Stimulated activated CD8-positive, alpha-beta memory T cell treated with anti-CD3 and anti-CD28 coated beads, Interleukin-2, amount 100 ng/mL, for 48 hours (primary cell): ENCODE measurements at regions not wholly inside any gene's neighbourhood (a gene's known extent, or its start where the extent isn't known, plus 50 kb on each side); places are given as distances from the start of the nearest gene placed in this dataset.

Experiments
- DNase-seq, 2 donors: peaks; one replicate each; pipeline ENCODE4 v3.0.0-alpha.2; 2020; ENCODE audit warnings: low read depth in 2 of 2

DNA sequence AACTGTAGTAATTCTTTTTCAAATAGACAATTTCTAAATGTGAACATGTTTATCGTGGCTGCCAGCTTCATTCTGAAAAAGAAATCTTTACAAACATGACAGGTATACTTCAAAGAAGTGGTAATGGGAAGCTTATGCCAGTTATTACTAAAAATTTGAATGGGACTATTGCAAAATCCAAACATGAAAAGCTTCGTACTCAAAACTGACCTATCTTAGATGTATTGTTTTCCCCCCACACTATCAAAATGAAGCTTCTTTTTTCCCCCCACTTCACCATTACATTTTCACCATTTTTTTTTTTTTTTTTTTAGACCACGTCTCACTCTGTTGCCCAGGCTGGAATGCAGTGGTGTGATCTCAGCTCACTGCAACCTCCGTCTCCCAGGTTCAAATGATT is 50.4 kb upstream of the SERTAD2 start:
- DNase-seq = no peak

DNA sequence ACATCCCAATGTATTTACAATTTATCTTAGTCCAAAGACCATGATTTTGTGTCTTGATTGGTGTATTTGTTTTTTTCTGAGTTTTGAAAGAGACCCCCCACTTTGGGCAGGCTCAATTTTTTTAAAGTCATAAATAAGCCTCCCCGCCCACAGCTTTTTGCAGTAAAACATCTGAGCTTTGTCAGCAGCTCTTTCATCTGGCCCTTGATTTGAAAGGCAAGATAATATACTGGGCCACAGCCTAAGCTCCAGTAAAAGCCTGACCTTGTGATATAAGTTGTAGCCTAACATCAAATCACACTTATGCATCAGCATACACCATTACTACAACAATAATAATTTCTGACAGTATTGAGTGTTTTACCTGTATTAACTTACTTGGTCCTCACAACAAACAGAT is 51.3 kb upstream of the SERTAD2 start:
- DNase-seq = no peak

DNA sequence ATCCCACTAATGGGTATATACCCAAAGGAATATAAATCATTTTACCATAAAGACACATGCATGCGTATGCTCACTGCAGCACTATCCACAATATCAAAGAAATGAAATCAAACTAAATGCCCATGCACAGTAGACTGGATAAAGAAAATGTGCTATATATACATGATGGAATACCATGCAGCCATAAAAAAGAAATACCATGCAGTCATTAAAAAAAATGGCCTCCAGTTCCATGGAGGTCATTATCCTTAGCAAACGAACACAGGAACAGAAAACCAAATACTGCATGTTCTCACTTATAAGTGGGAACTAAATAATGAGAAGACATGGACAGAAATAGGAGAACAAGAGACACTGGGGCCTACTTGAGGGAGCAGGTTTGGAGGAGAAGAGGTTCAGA is 53.6 kb upstream of the SERTAD2 start:
- no peak for DNase-seq

DNA sequence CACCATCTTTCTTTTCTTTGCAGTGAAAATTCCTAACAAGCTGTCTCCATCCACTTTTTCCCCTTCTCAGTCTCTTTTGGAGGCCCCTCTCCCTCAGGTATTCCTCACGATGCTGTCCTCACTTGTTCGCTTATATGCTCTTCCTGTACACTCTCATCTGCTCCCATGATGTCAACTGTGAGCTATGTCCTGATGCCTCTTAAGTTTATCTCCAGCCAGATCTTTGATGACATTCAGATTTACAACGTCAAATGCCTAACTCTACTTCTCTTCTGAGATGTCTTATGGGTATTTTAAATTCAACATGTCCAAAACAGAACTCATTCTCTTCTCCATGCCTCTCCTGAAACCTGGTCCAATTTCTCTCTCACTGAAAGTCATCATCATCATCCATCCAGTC is 55.1 kb upstream of the SERTAD2 start:
- DNase-seq = no peak

DNA sequence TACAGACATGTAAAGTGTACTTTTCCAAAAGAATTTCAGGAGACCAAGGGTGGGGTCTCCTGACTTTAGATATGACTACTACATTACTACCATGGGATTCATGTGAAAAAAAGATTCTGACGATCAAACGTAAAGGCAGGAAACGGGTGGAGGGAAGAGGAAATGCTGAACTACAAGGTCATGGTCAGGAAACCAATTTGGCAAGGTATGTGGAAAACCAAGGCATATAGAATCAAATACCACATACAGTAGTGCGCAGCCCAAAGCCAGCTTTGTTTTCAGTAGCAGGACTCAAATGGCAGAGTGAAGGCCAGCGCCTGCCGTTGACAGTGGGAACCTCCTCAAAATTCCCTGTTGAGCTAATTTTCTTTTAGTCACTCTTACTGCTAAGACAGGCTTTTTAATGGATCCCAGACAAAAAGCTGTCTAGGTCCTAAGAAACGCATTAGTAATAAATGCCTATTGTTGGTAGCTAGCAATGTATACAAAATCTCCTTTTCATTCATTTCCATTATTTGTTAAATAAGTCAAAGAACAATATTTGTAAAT is 57.6 kb upstream of the SERTAD2 start:
- no peak for DNase-seq

DNA sequence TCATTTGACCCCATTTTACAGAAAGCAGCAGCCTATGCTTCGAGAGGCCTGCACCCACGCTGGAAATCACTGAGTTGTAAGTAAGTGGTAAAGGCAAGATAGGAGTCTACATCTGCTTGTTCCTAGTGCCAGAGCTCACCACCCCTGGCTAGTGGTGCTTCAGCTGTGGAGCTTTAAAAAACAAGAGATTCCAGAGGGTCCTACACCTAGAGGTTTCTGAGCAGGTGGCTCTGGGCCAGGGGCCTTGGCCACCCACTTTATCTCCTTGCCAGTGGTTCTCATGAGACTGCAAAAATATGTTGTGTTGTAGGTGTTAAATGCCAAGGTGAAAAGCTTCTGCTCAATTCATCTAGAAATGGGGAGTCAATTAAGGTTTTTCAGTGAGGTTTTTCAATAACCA is 60.0 kb upstream of the SERTAD2 start:
- no peak for DNase-seq

DNA sequence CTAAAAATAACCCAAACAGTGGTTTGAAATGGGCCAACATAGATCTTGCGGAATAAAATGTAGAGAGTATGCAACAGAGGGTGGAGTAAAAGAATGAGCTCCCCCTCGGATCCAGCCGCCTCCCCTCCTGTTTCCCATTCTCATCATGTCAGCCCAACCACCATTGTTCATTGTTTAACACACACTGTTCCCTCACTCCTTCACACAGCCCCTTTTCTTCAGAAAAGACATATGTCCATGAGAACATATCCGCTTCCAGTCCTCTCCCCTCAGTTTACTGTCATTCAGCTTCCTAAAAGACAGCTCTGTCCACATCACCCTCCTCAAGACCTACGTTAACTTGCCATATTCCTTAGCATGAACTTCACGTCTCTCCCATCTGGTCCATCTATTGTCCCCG is 62.9 kb upstream of the SERTAD2 start:
- DNase-seq = no peak

DNA sequence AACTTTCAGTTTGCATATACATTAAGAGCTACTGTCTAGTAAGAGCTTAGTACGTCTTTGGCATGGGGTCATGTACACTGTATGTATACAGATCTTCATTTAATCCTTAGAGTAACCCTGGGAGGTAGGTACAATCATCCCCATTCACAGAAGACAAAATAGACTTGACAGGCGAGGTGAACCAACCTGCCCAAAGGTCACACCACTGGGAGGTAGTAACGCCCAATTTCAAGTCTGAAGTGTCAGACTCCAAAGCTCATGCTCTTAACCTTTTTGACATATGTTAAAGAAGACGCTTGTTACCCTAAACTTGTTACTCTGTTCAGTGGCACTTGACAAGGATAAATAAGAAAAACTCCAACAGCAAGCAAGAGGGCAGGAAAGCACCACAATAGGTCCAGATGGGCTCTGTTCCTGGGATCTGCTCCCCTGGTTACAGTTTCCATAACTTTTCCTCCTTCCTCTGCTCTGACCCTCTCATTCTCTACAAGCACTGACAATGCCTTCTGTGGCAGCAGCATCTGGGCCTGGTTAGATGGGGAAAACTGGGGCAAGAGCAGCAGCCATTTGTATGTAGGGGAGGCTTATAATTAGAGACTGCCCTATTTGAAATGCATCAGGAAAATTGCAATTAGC is 64.7 kb upstream of the SERTAD2 start:
- DNase-seq = no peak

DNA sequence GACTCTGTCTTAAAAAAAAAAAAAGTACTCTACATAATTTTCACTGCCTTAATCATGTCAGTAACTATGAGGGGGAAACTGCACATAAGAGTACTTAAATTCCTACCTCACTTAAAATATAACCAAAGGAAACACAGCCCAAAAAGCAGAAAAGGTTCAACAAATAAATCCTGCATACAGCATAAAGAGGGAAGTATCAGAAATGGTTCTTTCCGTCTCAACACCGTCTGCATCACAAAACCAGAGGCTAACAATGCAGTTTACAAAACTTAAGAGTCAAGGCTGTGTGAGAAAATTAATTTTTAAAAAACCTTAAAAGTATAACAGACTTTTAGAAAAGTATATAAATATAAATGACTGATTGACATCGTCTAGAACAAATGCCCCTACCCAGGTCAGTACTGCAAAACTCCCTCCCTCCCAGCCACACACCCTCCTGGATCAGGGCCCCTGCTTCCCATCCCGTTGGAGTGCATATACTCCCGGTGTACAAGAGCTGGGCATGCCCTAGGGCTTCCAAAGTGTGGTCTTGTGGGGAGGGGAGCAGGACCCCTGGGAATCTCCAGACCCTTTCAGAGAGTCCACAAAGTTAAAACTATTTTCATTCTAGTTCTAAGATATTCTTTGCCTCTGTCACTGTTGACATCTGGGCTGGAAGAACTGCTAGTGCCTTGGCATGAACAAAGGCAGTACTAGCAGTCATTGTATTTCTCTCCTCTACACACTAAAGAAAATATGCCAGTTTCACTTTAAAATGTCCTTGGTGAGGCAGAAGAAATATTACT is 67.0 kb upstream of the SERTAD2 start:
- no peak for DNase-seq

DNA sequence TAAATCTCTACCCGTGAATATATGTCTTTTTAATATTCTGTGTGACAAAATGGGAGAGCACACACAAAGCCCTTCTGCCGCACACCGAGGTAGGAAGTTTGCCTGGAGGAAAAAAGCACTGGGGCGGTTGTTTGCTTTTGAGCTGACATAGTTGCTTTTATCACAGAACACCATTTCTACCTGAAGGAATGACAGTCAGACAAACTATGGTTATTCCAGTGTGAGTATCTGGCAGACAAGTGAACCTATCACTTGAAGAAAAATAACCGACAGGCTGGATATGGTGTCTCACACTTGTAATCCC is 67.6 kb upstream of the SERTAD2 start:
- no peak for DNase-seq

DNA sequence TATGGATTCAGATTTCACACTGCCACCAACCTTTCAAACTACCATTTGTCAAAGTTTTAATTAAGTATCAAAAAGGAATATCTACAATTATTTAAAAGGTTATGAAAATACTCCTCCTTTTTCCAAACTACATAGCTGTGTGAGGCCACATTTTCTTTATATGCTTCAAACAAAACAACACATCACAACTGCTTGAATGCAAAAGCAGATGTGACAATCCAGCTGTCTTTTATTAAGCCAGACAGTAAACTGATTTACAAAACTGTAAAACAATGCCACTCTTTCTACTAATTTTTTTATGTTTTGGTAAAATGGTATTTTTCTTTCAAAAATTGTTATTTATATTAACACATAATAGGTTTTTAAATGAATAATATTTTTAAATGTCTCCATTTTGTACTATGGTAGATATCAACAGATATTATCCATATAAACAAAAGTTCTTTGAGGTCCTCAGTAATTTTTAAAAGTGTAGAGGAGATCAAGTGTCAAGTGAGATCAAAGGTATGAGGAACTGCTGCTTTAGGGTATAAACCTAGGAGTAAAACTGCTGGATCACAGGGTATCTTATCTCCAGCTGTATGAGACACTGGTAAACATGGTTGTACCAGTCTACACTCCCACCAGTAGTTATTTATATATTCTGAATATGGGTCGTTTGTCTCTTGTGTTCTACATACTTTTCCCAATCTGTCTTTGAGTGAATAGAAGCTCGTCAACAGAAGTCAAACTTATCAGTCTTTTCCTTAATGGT is 68.8 kb upstream of the SERTAD2 start:
- no peak for DNase-seq

DNA sequence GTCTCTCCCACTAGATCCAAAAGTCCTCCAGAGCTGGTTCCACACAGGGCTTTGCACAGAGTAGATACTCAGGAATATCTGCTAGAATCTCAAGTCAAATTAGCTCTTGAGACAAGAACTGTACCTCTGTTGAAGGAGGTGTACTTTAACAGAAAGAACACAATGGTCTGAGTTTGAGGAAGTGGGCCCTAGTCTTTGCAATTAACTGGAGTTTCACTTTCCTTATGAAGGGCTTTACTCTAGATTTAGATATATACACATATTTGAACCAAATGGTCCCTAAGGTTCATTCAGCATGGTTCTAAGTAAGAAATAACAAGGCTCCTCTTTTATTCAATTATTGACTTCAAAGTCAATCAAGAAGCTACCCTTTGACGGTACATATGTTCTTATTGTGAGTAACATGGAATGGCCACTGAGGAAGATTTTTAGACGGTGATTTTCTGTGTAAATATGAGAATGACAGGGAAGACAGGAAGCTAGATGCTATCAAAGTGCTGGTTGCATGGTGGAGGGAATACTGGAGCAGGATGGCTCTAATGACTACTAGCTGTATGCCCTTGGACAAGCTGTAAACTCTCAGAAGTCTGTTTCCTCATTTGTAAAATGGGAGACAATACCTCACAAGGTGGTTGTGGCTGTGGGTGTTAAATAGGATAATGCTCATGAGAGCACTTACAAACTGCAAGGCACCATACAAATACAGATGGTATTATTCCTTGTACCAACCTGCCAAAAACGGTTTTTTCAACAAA is 73.5 kb upstream of the SERTAD2 start:
- no peak for DNase-seq

DNA sequence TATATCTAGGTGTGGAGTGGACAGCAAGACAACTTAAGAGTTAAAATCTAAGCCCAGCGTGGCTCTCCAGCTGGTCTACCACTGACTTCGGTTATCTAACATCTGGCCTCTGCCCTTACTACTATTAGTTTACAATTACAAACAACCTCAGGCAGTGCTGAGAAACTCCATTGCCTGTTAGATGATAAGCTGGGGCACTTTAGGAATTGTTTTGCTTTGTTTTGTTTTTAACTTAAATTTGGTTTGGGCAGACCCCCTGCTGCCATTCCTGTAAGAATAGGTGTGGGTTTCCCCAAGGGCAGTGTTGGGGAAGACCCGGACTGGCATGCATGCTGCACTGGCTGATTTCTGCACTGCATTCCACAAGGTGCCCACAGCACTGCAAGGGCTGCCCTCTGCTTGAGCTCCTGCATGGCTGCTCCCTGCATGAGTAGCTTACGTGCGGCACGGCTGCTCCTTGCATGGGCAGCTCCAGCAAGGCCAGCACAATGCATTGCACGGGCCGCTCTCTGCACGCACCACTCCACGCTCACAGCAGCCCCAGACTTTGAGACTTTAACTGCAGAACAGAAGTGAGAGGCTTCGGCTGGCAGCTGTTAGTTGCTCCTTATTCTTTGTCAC is 74.2 kb upstream of the SERTAD2 start:
- DNase-seq = no peak

DNA sequence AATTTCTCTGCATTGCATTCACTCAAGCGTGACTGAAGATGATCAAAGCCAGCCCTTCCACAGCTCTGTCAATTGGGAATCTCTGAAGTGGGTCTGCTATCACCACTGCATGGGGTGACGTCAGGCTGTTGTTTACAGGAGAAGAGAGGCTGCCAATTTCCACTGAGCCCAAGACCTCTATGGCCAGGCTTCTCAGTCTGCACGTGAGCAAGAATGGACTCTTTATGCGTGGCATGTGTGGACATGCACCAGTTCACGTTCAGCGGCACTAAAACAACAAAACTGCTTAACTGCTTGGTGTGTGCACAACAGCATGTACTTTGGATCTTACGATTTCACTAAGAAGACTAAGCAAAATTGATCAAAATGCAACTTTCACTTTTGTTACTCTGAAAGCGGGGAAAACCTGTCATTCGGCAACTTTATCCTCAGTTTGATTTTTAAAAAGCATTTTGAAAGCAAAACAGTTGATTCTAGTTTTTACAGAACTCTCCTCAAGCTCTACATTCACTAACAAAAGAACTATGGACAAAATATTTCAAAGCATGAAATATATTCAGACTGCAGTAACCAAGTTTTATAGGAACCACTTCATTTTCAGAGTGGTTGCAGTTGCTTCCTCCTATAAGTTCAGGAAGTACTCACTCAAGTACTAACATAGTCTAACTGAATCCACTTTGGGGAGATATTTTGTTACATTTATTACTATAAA is 77.0 kb upstream of the SERTAD2 start:
- DNase-seq = no peak

DNA sequence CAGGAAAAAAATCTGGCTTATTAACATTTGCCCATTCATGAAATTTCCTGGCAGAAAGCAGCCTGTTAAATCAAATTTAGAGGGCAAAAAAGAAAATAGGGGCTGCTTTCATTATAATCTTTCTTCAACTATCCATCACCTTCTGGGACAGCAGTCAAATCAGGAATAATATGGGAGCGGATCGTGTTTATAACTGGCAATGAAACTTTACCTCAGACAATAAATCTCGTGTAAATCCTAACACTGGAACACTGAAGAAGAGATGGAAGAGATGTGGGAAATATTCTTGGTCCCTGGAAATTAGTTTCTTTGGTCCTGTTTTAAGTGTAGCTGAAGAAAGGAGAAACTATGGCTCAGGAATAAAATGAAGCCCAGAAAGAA is 77.5 kb upstream of the SERTAD2 start:
- no peak for DNase-seq

DNA sequence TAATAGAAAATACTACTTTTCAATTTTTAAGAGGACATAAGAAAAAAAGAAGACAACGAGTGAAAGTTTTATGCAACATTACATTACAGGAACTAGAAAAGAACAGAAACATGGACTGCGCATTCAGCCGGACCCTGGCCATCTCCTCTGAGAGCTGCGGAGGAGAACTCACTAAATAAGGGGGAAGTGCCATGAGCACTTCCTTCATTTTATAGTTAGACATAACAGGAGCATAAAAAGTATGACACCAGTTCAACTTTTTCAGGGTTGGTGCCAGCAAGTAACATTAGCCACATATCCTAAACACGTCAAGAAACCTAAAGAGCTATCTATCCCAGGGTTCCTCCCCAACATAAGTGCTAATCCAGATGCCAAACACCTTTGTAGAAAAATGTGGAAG is 78.0 kb upstream of the SERTAD2 start:
- no peak for DNase-seq

DNA sequence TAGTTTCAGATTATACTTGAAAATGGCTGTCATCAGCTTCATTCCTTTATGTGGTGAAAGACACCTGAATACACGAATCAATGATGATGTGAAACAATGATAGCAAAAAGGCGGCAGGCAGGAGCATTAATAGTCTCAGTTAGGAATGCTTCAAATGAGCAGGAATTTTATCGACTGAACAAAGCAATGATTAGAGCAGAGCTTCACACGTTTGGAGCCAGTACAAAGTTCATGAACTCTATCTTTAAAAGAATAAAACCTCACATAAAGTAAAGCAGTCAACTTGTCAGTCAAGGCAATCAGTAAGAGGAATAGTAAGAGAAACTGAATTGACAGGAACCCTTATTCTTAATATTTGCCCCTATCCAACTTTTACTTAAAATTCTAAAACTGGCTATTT is 78.4 kb upstream of the SERTAD2 start:
- no peak for DNase-seq

DNA sequence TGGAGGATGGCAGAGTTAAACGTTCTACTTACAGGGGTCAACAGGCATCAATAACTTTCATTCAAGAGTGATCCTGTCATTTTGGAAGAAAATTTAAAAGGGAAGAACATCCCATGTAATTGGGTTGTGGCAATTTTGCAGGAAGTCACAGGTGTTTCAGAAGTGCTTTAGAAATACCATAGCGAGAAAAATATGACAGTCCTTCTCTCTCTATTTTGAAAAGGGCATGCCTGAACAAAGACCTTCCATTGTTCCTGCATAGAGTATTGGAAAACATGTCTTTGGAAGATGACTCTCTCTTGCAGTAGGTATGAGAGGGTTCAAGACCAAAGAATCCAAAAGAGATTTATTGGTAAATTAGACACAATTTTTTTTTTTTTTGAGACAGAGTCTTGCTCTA is 81.8 kb upstream of the SERTAD2 start:
- no peak for DNase-seq

DNA sequence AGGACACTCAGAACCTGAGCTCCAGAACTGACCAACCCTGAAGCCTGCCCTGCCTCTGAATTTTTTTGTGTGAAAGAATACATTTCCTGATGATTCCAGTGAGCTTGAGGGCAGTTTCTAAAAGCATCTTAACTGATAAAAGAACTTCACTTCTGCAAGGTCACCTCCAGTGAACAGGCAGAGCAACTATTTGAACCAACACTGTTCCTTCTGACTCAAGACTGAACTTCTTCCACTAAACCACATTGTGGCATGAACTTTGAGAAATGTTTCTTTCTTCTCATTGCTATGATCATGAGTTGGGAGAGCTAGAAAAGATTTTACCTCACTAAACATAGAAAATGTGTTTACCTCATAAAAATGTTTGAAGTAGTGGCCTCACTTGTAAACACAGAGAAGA is 83.8 kb upstream of the SERTAD2 start:
- no peak for DNase-seq

DNA sequence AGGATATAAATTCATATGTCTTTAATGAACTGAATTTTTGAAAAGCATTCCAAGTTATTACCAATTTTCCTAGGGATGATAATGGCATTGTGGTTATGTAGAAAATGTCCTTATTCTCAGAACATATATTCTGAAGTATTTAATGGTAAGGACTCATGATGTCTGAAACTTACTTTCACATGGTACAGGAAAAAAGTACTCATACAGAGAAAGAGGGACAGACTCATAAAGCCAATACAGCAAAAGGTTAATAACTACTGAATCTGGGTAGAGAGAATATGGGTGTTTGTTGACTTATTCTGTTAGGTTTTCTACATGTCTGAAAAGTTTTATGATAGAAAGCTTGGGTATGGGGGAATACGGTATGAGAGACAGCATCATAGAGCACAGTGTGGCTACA is 84.3 kb upstream of the SERTAD2 start:
- no peak for DNase-seq

DNA sequence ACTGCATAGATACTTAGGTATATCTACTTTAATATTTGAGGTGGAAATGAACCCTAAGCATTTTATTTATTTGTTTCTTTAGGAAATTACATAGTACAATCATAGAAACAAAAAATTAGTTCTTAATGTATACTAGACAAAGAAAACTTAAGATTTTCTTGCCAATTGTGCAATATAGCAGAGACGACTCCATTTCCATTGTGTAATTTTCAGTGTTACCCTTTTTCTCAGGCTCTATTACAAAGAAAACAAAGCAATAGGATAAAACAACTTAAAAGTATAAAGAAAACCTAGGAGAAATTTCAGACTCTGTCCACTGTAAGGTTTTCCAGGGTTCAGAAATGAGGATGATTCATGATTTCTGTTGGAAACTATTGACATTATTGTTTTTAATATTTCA is 89.0 kb upstream of the SERTAD2 start:
- no peak for DNase-seq
